ENCODE measurements at regions not wholly inside any gene's neighbourhood (a gene's known extent, or its start where the extent isn't known, plus 50 kb on each side); places are given as distances from the start of the nearest gene placed in this dataset.
"Not testable (repeated sequence)": the region's sequence is repeated elsewhere in the genome, so short reads cannot be mapped to it uniquely, and the experiment has no call there.

- DNase-seq = no peak
Observed at GRCh38 chr10:23884670-23885069, 324.3 kb upstream of the KIAA1217 start.

GRCh38 chr10:23885853-23886252, 323.1 kb upstream of the KIAA1217 start:
- DNase-seq = no peak

- DNase-seq = no peak
Observed at GRCh38 chr10:23886355-23886754, 322.6 kb upstream of the KIAA1217 start.

GRCh38 chr10:23891301-23891700, 317.6 kb upstream of the KIAA1217 start:
- no peak for DNase-seq

- no peak for DNase-seq
Observed at GRCh38 chr10:23892296-23892695, 316.6 kb upstream of the KIAA1217 start.

GRCh38 chr10:23897267-23897666, 311.7 kb upstream of the KIAA1217 start:
- DNase-seq = no peak

GRCh38 chr10:23897861-23898260, 311.1 kb upstream of the KIAA1217 start:
- DNase-seq = no peak

GRCh38 chr10:23899166-23899565, 309.8 kb upstream of the KIAA1217 start:
- DNase-seq = no peak

GRCh38 chr10:23910291-23910690, 298.6 kb upstream of the KIAA1217 start:
- DNase-seq = no peak

GRCh38 chr10:23912884-23913404, 296.0 kb upstream of the KIAA1217 start:
- no peak for DNase-seq

- DNase-seq = no peak
Observed at GRCh38 chr10:23914641-23915040, 294.3 kb upstream of the KIAA1217 start.

GRCh38 chr10:23917251-23917840, 291.6 kb upstream of the KIAA1217 start:
- no peak for DNase-seq

GRCh38 chr10:23918090-23918723, 290.7 kb upstream of the KIAA1217 start:
- DNase-seq = no peak

- DNase-seq = no peak
Observed at GRCh38 chr10:23918839-23919238, 290.1 kb upstream of the KIAA1217 start.

GRCh38 chr10:23927576-23928325, 281.2 kb upstream of the KIAA1217 start:
- DNase-seq = no peak

- not testable (repeated sequence) for DNase-seq
Observed at GRCh38 chr10:23934023-23934422, 274.9 kb upstream of the KIAA1217 start.

- DNase-seq = no peak
Observed at GRCh38 chr10:23945845-23946244, 263.1 kb upstream of the KIAA1217 start.

GRCh38 chr10:23951841-23952240, 257.1 kb upstream of the KIAA1217 start:
- no peak for DNase-seq

GRCh38 chr10:23955456-23956225, 253.3 kb upstream of the KIAA1217 start:
- no peak for DNase-seq

GRCh38 chr10:23965123-23965522, 243.8 kb upstream of the KIAA1217 start:
- no peak for DNase-seq

GRCh38 chr10:23965880-23966279, 243.1 kb upstream of the KIAA1217 start:
- DNase-seq = no peak

GRCh38 chr10:23966504-23967051, 242.4 kb upstream of the KIAA1217 start:
- no peak for DNase-seq

- no peak for DNase-seq
Observed at GRCh38 chr10:23968301-23968700, 240.6 kb upstream of the KIAA1217 start.

All from activated CD4-positive, CD25-positive, alpha-beta regulatory T cell treated with anti-CD3 and anti-CD28 coated beads, Interleukin-2, amount 50 U/mL, for 72 hours (primary cell).